RPMI7951 (cell line): ENCODE measurements at regions not wholly inside any gene's neighbourhood (a gene's known extent, or its start where the extent isn't known, plus 50 kb on each side); places are given as distances from the start of the nearest gene placed in this dataset.

Source experiments
- DNase-seq: peaks from one replicate; pipeline ENCODE4 v3.0.0-alpha.2; 2012; ENCODE audit warnings: low read depth

GRCh38 chr13:83219832-83220231, 662.4 kb downstream of the SLITRK1 start:
- DNase-seq = no peak

- DNase-seq = no peak
These were observed 665.6 kb downstream of the SLITRK1 start for GRCh38 chr13:83216479-83217245.

GRCh38 chr13:83215627-83216026, 666.6 kb downstream of the SLITRK1 start:
- DNase-seq = peak; percentile 17

GRCh38 chr13:83214452-83214851, 667.8 kb downstream of the SLITRK1 start:
- no peak for DNase-seq

- DNase-seq = no peak
These were observed 671.0 kb downstream of the SLITRK1 start for GRCh38 chr13:83211301-83211700.

- DNase-seq = no peak
These were observed 677.4 kb downstream of the SLITRK1 start for GRCh38 chr13:83204886-83205285.

GRCh38 chr13:83201506-83201905, 680.8 kb downstream of the SLITRK1 start:
- DNase-seq = no peak

GRCh38 chr13:83197316-83197715, 685.0 kb downstream of the SLITRK1 start:
- no peak for DNase-seq

- DNase-seq = no peak
These were observed 692.3 kb downstream of the SLITRK1 start for GRCh38 chr13:83190020-83190419.

GRCh38 chr13:83184819-83185218, 697.5 kb downstream of the SLITRK1 start:
- no peak for DNase-seq

GRCh38 chr13:83184150-83184475, 698.2 kb downstream of the SLITRK1 start:
- no peak for DNase-seq

- no peak for DNase-seq
These were observed 698.7 kb downstream of the SLITRK1 start for GRCh38 chr13:83183439-83184149.

GRCh38 chr13:83182845-83183244, 699.4 kb downstream of the SLITRK1 start:
- no peak for DNase-seq

- DNase-seq = no peak
These were observed 704.3 kb downstream of the SLITRK1 start for GRCh38 chr13:83178008-83178407.

GRCh38 chr13:83168590-83168989, 713.7 kb downstream of the SLITRK1 start:
- DNase-seq = no peak

- DNase-seq = no peak
These were observed 715.1 kb downstream of the SLITRK1 start for GRCh38 chr13:83167203-83167602.

- no peak for DNase-seq
These were observed 715.7 kb downstream of the SLITRK1 start for GRCh38 chr13:83166550-83166949.

- no peak for DNase-seq
These were observed 719.8 kb downstream of the SLITRK1 start for GRCh38 chr13:83162493-83162892.

GRCh38 chr13:83153848-83154247, 728.4 kb downstream of the SLITRK1 start:
- DNase-seq = no peak

GRCh38 chr13:83151308-83151660, 731.0 kb downstream of the SLITRK1 start:
- no peak for DNase-seq

GRCh38 chr13:83150616-83151307, 731.5 kb downstream of the SLITRK1 start:
- peak; percentile 1 for DNase-seq

GRCh38 chr13:83136660-83137059, 745.6 kb downstream of the SLITRK1 start:
- no peak for DNase-seq

- DNase-seq = no peak
These were observed 756.5 kb downstream of the SLITRK1 start for GRCh38 chr13:83125791-83126190.
